HG02981 (cell line): ENCODE measurements at regions not wholly inside any gene's neighbourhood (a gene's known extent, or its start where the extent isn't known, plus 50 kb on each side); places are given as distances from the start of the nearest gene placed in this dataset.

Experiments
- ATAC-seq: cut with Tn5 transposase; IDR thresholded peaks from one replicate; pipeline ENCODE4 v1.9.1; 2021; ENCODE audit warnings: mild to moderate bottlenecking, moderate library complexity; ENCODE audit not compliant: unreplicated experiment

- peak; percentile 80 for ATAC-seq
Measured at GRCh38 chr11:95556342-95557163, 233.0 kb downstream of the FAM76B start.

- ATAC-seq: no peak
Measured at GRCh38 chr11:95556011-95556341, 233.6 kb downstream of the FAM76B start.

DNA sequence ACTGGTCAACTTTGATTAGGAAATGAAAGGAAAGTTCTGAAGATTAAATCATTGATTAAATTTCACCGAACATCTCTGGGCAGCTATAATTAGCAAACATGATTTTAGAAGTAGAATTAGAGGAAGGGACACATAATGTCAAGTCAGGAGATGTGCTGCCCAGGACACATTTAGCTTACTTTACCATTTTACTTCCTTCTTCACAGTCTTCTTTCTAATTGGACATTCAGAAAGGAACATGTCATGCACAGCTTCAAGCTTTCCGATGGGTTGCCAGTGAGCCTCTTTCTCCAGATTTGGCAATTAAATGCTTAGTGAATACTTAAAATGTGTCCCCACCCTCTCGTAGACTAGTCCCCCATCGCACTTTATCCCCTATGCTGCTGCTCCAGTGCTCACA, 234.7 kb downstream of the FAM76B start:
- ATAC-seq: no peak

DNA sequence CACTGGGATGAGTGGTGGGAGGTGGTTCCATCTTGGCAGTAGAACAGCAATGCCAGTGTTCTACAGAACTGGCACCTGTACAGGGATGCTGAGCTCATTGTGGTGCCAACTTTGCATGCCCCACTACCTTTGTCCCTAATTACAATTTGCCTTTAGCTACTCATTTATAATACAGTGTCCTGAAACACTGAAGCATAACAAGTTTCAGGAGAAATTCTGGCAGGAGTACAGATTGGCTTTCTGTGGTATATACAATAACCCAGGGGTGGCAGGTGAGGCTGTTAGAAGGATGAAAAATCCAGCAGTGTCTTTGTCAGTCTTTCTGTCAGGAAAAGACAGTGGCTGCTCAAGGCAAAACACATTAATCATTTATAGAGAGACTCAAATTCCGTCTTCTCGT, 240.3 kb downstream of the FAM76B start:
- no peak for ATAC-seq

GRCh38 chr11:95548416-95548815, 241.2 kb downstream of the FAM76B start:
- no peak for ATAC-seq

GRCh38 chr11:95547976-95548375, 241.6 kb downstream of the FAM76B start:
- no peak for ATAC-seq

DNA sequence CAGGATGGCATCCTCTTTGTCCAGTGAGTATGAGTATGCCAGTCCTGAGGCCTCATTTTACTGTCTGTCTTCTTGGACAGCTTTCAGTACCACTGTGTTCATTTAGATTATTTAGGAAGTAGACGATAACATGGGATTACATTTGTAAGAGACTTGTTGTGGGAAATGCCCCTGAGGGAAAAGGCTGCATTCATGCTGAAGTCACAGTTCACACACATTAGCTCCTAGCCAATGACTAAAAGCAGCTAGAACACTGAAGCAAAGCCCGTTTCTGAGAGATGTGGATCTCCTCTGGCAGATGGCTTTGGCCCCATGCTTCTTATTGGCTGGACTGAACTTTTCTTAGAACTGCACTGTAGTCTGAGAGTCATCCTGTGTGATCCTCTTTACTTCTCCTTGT, 242.4 kb downstream of the FAM76B start:
- no peak for ATAC-seq

DNA sequence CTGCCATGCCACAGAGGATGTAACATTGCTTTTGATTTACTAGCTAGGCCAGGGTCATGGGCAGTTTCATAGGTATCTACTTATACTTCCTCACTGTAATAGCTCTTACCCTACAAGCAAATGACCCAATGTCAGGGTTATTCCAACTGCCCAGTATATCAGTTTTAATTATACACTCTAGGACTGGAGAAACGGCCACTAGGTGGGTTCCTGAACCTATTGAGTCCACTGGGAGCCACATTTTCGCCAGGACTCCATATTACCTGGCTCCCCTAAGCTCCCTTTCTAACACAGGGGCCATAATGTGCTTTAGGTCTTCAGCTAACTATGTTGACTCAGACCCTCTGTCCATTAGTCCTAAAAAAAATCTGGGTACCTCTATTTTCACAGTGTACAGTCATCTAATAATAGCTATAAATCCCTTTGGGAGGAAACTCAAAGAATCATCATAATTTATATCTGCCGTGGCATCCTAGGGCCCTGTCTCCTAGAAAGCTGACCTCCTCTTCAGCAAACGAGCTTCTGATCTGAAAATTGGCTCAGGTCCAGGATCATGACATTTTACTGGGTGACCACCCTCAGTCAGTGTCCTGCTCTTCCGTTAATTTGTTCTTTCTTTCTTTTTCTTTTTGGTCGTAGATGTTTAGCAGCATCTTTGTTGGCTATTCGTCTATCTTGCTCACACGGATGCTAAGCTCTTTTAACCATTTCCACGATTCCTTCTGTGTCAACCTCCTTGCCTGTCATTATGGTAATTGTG, 244.3 kb downstream of the FAM76B start:
- no peak for ATAC-seq

- ATAC-seq: no peak
Measured at GRCh38 chr11:95544095-95544856, 245.3 kb downstream of the FAM76B start.

GRCh38 chr11:95542868-95543551, 246.6 kb downstream of the FAM76B start:
- no peak for ATAC-seq

GRCh38 chr11:95541715-95542114, 247.9 kb downstream of the FAM76B start:
- no peak for ATAC-seq

- ATAC-seq: no peak
Measured at GRCh38 chr11:95536047-95536690, 253.4 kb downstream of the FAM76B start.

GRCh38 chr11:95534809-95535208, 254.8 kb downstream of the FAM76B start:
- ATAC-seq: no peak

GRCh38 chr11:95534226-95534625, 255.4 kb downstream of the FAM76B start:
- ATAC-seq: no peak

- no peak for ATAC-seq
Measured at GRCh38 chr11:95531116-95531515, 258.5 kb downstream of the FAM76B start.

DNA sequence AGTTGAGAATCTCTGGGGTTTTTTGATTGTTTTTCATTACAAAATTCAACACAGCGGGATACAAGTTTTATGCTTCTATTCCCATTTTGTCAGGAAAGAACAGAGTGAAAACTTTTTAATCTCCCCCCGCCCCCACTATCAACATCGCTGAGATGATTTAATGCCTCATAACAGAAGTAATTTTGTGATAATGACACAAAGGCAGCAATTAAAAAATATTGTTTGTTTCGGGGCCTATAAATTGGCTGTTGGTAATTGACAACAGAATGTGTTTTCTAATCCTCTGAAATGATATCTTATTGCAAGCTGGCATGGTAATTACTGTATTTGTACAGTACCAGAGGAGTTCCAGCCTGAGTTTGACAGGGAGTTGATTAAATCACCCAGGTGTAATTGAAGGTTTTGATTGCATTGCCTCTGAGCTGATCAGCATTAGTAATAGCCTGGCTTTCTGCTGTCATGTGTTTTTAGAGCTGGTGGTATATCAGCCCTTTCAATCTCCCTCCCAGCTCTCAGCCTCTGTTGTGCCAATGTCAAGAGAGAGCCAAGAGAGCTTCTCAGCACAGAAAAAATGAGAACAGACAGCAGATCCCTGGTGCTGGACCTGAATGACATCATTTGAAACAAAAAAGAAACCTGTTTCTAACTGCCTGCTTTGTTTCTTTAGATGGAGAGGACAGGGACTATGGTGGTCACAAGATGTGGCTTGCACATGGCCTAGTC, 265.1 kb downstream of the FAM76B start:
- ATAC-seq: no peak

DNA sequence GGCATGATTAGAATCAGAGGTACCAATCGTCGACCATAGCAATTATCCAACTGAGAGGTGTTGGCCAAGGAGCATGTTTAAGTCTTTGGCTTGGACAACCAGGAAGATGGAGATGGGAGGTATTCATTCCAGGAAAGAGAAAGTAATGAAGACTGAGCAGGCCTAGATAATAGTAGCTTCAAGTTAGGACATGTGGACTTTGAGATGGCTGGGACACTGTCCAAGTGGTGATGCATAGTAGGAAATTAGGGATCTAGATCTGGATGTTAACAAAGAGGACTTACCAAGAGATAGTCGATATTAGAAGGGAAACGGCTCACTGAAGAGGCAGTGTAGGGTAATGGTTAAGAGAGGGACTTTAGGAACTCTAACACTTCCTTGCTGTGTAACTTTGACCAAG, 266.7 kb downstream of the FAM76B start:
- no peak for ATAC-seq

- no peak for ATAC-seq
Measured at GRCh38 chr11:95521862-95522261, 267.7 kb downstream of the FAM76B start.

- ATAC-seq: no peak
Measured at GRCh38 chr11:95521133-95521542, 268.4 kb downstream of the FAM76B start.
